NCI-H187 treated with DMSO at 0.1 percent for 48 hours (cell line): ENCODE measurements at regions not wholly inside any gene's neighbourhood (a gene's known extent, or its start where the extent isn't known, plus 50 kb on each side); places are given as distances from the start of the nearest gene placed in this dataset.

ENCODE experiments used
- DNase-seq: peaks from one replicate; lab custom pipeline; 2025; lab: John Stamatoyannopoulos, UW

DNA sequence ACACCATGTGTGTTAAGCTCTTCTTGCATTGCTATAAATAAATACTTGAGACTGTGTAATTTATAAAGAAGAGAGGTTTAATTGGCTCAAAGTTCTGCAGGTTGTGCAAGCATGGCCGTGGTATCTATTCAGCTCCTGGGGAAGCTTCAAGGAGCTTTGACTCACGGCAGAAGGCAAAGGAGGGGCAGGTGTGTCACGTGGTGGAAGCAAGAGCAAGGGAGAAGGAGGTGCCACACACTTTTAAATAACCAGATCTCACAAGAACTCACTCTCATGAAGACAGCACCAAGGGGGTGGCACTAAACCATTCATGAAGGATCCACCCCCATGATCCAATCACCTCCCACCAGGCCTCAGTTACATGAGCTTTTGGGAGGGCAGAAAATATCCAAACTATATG is 193.7 kb downstream of the ERMARD start:
- DNase-seq, result no peak

- DNase-seq, result no peak
Measured at GRCh38 chr6:169944415-169944814, 193.0 kb downstream of the ERMARD start.

DNA sequence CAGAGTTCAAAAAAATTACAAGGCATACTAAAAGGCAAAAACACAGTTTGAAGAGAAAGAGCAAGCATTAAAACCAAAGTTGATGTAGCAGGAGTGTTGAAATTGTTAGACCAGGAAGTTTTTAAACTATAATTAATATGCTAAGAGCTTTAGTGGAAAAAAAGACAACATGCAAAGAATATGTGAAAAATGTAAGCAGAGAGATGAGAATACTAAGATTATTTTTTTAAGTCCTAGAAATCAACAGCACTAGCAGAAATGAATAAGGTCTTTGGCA is 192.6 kb downstream of the ERMARD start:
- no peak for DNase-seq

GRCh38 chr6:169943241-169944060 is 192.0 kb downstream of the ERMARD start:
- no peak for DNase-seq

DNA sequence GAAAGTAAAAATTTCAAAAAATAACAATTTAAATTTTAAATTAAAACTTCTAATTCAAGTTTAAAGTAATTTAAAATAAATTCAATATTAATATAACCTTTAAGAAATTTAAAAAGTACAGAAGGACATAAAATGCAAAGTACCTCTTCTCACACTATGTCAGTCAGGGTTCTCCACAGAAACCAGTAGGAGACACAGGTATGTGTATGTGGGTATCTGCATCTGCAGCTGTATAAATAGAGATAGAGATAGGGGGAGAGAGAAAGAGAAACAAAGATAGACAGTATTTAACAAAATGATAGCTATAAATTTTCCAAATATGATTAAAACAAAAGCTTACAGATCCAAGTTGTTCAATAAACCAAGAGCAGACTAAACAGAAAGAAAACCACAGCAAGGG is 190.8 kb downstream of the ERMARD start:
- no peak for DNase-seq

DNA sequence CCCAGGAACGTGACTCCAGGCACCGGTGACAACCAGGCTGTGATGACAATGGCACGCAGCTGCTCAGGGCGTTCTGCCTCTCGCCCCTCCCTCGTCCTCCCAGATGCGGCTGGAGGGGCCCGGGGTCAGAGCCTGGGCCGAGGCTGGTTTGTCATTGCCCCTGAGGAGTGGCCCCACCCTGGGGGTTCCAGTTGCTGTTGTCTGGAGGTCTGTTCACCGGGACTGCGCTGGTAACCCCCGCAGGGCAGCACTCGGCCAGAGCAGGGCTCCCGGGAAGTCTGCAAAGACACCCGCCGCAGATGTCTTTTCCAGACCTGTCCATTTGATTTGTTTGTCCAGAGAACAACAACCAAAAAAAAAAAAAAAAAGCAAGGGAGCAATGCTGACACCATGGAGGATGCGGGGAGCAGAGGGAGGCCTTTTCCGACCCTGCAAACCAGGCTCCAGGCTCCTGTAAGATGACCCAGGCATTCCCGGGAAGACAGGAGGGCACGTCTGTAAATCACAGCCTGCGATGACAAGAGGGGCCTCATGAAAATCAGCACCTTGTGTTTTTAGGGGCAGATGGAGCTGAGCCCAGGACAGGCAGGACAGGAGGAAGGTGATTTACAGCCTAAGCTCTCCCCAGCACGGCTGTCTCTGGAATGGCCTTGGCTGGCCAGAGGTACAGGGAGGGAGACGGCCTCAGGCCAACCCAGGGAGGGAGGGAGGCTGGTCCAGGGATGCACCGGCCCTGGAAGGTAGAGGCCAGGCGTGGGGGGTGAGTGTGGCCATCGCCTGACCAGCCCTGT is 189.3 kb downstream of the ERMARD start:
- DNase-seq, result no peak

DNA sequence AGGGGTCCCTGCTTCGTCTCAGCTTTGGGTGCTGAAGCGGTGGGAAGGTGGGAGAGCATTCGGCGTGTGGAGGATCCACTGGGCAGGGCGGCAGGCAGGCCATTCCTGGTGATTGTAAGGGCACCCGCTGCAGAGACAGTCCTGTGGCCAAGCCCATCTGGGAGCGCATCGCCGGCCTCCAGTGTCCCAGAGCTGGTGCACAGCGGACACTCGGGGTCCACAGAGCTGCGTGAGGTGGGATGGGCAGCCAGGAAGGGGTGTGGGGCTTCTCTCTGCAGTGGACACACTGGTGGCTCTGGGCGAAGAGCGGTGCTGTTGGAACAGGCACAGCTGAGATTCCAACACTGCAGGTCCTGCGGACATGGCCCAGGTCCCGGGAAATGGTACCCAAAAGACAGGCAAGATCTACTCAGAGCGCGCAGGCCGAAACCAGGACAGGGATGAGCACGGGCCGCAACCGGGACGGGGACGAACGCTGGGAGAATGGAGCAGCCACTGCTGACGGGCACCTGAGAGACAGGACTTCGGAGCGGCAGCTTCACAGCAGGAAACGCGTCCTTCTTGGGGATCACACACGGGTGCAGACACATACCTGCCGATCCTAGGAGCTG is 188.2 kb downstream of the ERMARD start:
- no peak for DNase-seq

DNA sequence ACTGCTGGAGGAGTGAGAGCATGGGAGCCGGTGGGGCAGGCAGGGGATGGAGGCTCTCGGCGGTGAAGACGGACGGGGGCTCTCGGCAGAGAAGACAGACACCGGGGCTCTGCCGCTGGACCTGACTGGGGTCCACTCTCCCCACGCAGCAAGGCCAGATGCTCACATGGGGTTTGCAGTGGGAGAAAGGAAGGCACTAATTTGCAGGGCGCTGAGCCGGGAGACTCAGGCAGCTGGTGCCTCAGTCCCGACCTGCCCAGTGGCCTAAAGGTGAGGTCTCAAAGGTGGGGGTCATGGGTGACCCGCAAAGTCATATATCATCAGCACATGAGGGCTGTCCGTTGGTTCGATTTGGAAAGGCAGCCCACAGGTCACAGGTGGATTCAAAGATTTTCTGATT is 187.3 kb downstream of the ERMARD start:
- no peak for DNase-seq

DNA sequence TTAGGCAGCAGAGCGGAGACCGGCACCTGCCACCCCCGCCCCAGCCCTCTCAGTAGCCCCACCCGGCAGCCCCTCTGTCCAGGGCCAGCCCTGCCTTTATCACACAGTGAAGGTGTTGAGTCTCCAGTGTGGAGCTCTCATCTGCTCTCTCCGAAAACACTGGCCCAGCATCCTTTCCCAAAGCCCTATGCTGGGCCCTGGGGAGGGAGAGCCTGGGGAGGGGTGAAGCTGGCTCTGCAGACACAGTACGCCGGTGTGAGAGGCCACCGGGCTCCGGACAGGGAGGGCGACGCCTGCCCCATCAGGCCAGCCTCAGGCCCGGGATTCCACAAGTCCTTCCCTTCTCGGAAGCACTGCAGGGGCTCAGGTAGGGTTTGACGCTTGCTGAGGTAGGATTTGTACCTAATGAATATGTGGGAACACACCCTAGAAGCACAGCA is 186.9 kb downstream of the ERMARD start:
- DNase-seq, result no peak

- no peak for DNase-seq
Measured at GRCh38 chr6:169937389-169938261, 186.2 kb downstream of the ERMARD start.

DNA sequence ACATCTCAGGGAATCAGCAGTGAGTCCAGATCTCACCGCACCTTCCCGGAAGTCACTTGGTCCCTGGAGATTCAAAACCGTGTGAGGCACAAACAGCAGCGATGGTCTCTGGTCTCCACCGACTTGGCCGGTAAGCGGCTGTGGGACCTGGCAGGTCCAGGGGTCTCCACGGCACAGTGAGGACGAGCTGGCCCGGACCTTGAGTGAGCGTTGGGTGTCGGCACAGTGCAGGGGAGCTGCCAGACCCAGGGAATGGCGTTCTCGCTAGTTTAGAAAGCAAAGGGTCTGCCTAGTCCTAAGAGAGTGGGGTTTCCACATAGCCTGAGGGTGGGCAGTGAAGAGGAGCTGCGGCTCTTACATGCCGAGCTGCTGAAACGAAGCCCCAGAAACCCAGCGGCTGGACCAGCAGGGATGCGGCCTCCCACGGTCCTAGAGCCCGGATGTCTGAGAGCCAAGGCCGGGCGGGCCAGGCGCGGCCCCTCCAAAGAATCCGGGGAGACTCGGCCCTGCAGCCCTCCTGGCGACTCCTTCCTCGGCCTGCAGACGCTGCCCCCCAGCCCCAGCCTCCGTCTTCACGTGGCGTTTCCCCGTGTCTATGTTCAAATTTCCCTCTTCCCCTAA is 185.0 kb downstream of the ERMARD start:
- no peak for DNase-seq

DNA sequence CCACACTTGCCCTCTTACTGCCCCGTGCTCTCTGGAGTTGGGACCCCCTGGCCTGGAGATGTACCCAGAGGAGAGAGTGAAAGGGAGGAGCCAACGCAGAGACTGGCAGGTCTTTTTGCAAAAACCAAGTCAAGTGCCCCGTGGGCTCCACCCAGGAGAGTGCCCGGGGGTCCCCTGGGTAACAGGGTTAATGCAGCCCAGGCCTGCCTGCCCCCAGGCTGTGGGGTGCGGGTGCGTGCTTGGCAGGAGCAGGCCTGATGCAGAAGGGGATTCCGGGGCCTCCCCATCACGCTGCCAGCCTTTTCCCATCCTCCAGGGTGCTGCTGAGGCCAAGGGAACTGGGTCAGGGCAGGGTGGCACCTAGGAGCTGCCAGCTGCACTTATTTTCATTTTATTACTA is 184.4 kb downstream of the ERMARD start:
- DNase-seq, result no peak

DNA sequence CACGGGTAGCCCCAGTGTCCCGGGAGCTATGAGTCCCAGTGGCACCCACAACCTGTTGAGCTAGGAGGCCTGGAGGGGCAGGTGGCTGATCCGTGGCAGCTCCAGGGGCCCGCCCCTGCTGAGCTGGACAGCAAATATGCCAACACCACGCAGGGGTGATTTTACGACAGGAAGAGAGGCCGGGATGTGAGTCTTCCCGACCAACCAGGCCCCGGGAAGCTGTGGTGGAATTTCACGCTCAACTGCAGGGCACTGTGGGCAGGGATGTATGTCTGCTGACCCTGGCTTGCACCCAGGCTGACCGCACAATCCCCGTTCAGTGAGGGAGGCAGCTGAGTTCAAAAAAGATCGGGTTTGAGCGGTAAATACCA is 183.9 kb downstream of the ERMARD start:
- DNase-seq, result no peak

DNA sequence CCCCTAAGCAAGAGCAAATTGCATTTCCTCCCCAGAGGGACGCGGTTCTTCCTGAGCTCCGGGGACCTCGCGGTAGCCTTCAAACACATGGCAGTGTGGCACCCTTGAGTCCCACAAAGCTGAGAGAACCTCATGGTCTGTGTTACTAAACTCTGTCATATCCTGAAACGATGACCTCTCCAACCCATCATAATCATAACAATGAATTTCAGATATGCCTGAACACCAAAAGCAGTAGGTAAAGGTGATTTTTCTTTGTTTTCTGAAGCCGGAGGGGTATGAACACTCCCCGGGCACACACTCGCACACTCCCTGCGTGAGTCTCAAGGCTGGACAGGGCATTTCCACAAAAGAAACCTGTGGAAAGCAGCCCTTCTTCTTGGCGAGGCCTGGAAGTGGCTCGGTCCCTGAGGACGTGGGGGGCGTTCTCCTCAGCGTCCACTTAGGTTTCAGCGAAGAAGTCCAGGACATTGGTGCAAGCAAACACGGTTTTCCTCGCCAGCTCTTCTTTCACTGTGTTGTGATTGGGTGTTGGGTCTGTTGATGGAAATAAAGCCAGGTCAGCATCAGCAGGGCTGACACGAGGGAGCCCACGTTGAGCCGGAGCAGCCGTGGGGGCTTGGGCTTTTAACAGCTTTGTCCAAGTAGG is 183.4 kb downstream of the ERMARD start:
- DNase-seq, result no peak

DNA sequence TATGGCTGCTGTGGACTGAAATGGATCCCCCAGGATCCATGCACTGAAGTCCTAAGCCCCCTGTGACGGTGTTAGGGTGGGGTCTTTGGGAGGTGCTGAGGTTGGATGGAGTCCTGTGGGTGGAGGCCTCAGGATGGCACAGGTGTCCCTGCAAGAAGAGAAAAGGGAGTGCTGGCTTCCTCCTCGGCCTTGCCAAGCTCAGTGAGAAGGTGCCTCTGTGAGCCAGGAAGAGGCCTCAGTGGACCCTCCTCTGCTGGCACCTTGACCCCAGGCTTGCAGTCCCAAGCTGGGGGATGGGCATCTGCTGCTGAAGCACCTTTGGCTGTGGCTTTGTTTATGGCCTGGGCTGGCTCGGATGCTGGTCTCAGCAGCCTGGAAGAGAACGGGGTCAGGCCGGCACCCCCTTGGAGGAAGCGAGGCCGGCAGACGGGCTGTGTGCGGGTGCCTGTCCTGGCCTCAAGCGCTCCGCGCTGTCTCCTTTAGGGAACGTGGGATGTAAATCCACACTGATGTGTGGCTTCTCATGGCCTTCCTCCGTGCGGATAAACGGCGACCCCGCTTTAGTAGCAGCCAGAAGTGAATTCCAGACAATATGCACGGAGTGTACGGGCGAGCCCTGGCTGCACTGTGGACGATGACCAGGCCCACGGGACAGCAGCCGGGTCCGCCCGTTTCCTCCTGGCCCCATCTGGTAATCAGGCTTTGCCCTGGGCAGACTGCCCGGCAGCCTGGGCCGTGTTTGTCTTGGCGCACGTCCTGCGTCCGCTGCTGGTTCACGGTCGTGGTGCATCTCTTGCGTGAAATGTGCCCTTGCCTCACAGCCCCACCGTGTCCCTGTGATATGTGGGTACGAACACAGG is 182.6 kb downstream of the ERMARD start:
- no peak for DNase-seq

DNA sequence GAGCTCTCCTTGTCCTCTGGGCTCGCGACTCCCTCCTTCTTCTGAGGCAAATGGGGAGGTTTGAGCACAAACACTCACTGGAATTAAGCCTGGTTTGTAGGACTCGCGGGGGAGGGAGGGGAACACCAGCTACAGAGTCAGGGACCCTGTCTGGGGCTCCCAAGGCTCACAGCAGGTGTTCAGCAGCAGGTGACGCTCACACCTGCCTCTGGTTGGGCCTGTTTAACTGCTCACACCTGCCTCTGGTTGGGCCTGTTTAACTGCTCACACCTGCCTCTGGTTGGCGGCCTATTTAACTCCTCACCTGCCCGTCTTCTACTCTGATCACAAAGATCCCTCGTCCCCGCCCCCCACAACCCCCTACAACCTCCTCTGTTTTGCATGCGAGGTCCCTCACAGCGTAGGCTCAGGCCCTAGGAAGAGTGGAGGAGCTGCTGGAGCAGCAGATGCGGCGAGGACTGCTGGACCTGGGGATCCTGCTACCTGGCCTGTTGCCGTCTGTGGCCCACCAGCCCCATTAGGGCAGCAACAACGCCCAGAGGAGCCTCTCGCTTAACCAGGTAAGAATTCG is 181.9 kb downstream of the ERMARD start:
- DNase-seq, result no peak

DNA sequence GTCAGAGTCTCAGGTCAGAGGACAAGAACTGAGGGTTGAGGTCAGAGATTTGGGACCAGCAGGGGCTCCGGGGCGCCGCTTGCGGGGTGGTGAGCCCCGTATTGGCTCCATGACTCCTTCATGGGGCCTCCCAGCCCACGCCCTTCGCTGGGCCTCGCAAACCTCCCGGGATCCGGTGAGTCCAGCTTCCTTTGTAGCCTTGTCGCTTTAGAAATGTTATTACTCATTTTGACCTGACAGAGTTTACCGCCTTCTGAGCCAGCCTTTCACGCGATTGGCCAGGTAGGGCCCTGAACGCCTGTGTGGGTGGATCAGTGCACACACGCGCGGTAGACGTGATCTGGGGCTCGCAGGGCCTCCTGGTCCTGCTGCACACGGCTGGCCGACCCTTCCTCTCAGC is 181.1 kb downstream of the ERMARD start:
- no peak for DNase-seq

DNA sequence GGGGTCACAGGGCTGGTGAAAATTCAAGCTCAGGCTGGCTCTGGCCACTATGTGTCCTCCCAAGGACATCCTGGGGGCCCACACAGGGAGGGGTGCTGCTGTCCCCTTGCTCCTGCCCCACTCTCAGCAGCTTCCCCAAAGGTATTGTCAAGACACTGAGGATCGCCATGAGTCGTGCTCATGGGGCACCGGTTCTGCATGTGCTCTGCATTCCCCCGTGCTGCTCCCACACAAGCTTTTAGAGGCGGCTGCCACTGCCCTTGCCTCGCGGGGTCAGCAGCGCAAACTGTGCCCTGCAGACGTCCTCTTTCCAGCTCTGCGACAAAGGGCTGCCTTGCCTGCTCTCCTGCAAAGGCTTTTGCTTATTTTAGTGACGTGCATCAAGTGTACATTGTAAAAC is 179.8 kb downstream of the ERMARD start:
- no peak for DNase-seq

DNA sequence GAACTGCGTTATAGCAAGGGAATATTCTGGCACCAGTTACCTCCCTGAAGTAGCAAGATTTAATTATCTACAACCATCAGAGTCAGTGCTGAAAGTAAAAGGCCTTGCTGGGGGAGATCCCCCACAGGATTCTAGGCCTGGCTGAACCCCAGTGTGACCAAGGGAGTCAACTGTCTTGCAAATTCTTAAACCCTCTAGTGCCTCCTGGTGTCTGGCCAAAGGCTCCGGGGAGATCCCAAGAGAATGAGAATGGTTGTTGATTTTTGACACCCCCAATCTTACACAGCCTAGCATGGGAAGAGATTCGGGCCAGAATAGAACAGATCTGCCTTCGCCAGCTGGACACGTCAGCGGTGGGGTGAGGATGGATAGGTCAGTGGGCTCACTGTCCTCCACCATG is 179.4 kb downstream of the ERMARD start:
- DNase-seq, result no peak

GRCh38 chr6:169927711-169928110 is 176.3 kb downstream of the ERMARD start:
- no peak for DNase-seq
